ENCODE measurements at regions not wholly inside any gene's neighbourhood (a gene's known extent, or its start where the extent isn't known, plus 50 kb on each side); places are given as distances from the start of the nearest gene placed in this dataset.

- Mint-ChIP-seq H3K27me3 (peaks cover 4% of the 10 kb centered on the region), H3K4me3 (no peak overlapping the region), H3K27ac (no peak overlapping the region), H3K36me3 (ENCODE audit: low read depth) (no peaks in the 10 kb centered on the region), H3K4me1 (no peaks in the 10 kb centered on the region), H3K9me3 (no peaks in the 10 kb centered on the region)
- intact Hi-C loops (cut with micrococcal nuclease) = no loop called here
- CTCF ChIA-PET = no interaction called here
- DNase-seq (no peak), ATAC-seq (ENCODE audit: low read depth) (no peak)
- POLR2A ChIA-PET = no interaction called here
- TF ChIP-seq CTCF (IDR thresholded peaks at IDR 0.05) = no peak
Observed at GRCh38 chr15:92745845-92746271, 90.3 kb upstream of the FAM174B start.

GRCh38 chr15:92747047-92747446 lies 91.5 kb upstream of the FAM174B start:
- intact Hi-C loops (cut with micrococcal nuclease) = no loop called here
- Mint-ChIP-seq H3K4me1 (no peaks in the 10 kb centered on the region), H3K9me3 (no peaks in the 10 kb centered on the region), H3K4me3 (no peak overlapping the region), H3K27ac (no peak overlapping the region), H3K36me3 (ENCODE audit: low read depth) (no peaks in the 10 kb centered on the region), H3K27me3 (peaks cover 2% of the 10 kb centered on the region)
- POLR2A ChIA-PET = no interaction called here
- ATAC-seq (ENCODE audit: low read depth) (no peak), DNase-seq (no peak)
- no peak for TF ChIP-seq CTCF (IDR thresholded peaks at IDR 0.05)
- CTCF ChIA-PET = no interaction called here

- H3K4me3 Mint-ChIP-seq = no peak overlapping the region
Observed at GRCh38 chr15:92749216-92749615, 93.6 kb upstream of the FAM174B start.

GRCh38 chr15:92749946-92750345 lies 94.4 kb upstream of the FAM174B start:
- Mint-ChIP-seq H3K27me3 (peaks cover 13% of the 10 kb centered on the region), H3K9me3 (no peaks in the 10 kb centered on the region), H3K4me1 (no peaks in the 10 kb centered on the region), H3K27ac (no peak overlapping the region), H3K36me3 (ENCODE audit: low read depth) (no peaks in the 10 kb centered on the region), H3K4me3 (no peak overlapping the region)
- DNase-seq (no peak), ATAC-seq (ENCODE audit: low read depth) (no peak)
- CTCF ChIA-PET = no interaction called here
- no peak for TF ChIP-seq CTCF (IDR thresholded peaks at IDR 0.05)
- POLR2A ChIA-PET = no interaction called here
- intact Hi-C loops (cut with micrococcal nuclease) = no loop called here

More at GRCh38 chr15:92749216-92749615, 93.6 kb upstream of the FAM174B start:
- Mint-ChIP-seq H3K9me3 (no peaks in the 10 kb centered on the region), H3K36me3 (ENCODE audit: low read depth) (no peaks in the 10 kb centered on the region), H3K4me1 (no peaks in the 10 kb centered on the region), H3K27me3 (peaks cover 13% of the 10 kb centered on the region), H3K27ac (no peak overlapping the region)
- ChIA-PET POLR2A (no interaction called here), CTCF (no interaction called here)
- intact Hi-C loops (cut with micrococcal nuclease) = no loop called here
- no peak for ATAC-seq (ENCODE audit: low read depth)
- no peak for TF ChIP-seq CTCF (IDR thresholded peaks at IDR 0.05)
- DNase-seq = no peak

- ATAC-seq (ENCODE audit: low read depth) = no peak
- no peak for DNase-seq
- Mint-ChIP-seq H3K4me1 (no peaks in the 10 kb centered on the region), H3K4me3 (no peak overlapping the region), H3K36me3 (ENCODE audit: low read depth) (no peaks in the 10 kb centered on the region), H3K27me3 (peaks cover 15% of the 10 kb centered on the region), H3K27ac (no peak overlapping the region), H3K9me3 (no peaks in the 10 kb centered on the region)
- intact Hi-C loops (cut with micrococcal nuclease) = no loop called here
- POLR2A ChIA-PET = no interaction called here
- TF ChIP-seq CTCF (IDR thresholded peaks at IDR 0.05) = no peak
- CTCF ChIA-PET = no interaction called here
Observed at GRCh38 chr15:92751528-92751927, 96.0 kb upstream of the FAM174B start.
